GDM1 (cell line): ENCODE measurements at regions not wholly inside any gene's neighbourhood (a gene's known extent, or its start where the extent isn't known, plus 50 kb on each side); places are given as distances from the start of the nearest gene placed in this dataset.
A peak's percentile ranks its signal among the peaks of the same experiment; 100 is the strongest.
"Not testable (repeated sequence)": the region's sequence is repeated elsewhere in the genome, so short reads cannot be mapped to it uniquely, and the experiment has no call there.

Experiments
- DNase-seq: peaks from one replicate; lab custom pipeline; 2025; lab: John Stamatoyannopoulos, UW

DNA sequence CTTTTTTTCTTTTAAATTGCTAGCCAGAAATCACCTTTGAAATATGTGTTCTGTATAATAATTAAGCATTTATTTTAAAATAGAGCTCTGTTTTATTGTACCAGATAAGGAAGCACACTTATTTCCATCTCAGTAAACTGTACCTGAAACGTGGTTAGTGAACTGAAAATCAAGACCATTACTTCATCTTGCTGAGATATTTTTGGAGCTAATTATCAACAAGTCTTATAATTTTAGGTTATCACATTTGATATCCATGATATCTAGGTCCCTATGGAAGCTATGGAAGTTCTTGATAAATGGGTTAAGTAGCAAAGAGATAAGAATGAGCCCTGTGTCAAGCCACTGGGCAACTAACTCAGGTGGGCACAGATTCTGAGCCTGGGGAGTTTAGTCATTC, 187.2 kb downstream of the NFKBIZ start:
- no peak for DNase-seq

DNA sequence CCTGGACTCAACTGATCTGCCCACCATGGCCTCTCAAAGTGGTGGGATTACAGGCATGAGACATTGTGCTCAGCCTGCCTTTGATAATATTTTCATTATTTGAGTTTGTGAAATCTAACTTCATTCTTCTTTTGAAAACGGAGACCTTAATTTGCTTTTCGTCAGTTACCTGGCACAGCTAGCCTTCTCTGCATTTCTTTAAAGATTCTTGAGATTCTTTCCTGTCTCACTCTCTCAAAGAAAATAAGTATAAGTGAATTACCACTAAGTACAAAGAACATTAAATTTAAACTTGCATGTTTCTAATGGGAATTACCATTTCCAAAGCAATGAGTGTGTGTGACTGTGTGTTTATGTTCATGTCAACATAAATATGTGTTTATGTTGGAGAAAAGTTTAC, 187.9 kb downstream of the NFKBIZ start:
- DNase-seq = no peak

DNA sequence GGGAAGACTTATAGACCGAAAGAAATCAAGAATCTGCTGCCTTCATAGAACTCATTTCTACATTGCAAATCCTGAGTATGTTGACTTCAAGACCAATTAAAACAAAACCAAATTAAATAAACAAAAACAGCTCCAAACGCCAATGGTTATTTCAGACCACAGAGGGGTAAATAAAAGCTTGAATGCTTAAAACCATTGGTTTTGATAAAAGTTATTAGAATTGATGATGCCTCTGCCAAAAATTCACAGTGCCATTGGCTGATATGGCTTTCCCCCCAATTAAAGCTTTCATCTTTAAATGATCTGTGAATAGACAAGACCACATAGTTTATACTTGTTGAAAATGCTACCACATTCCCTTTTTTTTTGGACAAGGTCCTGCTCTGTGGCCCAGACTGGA, 188.5 kb downstream of the NFKBIZ start:
- DNase-seq = no peak

DNA sequence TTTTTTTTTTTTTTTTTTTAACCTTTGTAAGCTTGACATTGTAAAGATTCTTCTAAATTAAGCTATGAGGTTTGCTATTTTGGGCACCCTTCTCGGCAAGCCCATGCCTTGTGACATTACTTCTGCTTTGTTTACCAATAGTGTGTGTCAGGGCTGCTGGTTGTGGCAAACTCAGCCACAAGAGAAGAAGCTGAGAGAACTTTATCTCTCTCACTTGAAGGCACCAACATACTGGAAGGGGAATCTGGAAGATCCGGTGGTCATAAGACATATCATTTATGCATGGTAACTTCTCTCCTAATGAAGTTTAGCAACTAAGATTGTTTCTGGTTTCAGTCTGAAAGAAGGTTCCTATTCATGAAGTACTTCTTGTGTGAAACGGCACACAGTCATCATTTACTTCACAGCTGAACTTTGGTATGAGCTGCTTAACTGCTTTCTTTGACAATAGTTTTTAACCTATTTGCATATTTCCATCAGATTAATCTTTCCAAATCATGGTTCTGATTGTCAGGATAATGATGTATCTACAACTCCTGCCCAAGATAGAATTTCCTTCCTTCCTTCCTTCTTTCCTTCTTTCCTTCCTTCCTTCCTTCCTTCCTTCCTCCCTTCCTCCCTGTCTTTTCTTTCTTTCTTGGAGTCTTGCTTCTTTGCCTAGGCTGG, 189.3 kb downstream of the NFKBIZ start:
- no peak for DNase-seq

DNA sequence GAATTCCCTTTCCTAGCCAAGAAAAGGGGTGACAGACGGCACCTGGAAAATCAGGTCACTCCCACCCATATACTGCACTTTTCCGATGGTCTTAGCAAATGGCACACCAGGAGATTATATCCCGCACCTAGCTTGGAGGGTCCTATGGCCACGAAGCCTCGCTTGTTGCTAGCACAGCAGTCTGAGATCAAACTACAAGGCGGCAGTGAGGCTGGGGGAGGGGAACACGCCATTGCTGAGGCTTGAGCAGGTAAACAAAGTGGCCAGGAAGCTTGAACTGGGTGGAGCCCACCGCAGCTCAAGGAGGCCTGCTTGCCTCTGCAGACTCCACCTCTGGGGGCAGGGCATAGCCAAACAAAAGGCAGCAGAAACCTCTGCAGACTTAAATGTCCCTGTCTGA, 190.8 kb downstream of the NFKBIZ start:
- not testable (repeated sequence) for DNase-seq

DNA sequence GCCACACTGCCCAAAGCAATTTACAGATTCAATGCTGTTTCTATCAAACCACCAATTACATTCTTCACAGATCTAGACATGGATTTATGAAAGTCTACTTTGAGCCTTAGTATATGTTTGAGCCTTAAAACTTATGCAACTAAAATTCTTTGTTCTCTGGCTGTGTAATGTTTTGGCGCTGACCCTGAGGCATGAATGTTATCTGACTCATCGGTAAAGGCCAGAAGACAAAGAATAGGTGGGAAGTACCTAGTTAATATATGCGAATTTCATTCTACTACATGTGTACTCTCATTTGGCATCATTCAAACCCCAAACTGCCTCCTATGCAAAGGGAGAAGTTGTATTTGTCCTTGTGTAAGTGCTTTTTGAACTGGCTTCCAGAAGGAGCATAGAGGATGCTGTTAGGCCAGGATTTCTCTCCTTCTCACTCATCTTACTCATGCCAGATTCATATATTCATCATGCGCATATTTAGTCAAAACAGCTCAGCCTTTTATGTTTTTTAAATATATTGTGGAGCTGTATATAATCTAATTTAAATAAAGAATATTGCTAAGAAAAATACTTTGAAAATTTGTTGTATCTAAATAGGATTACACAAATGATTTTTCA, 204.2 kb downstream of the NFKBIZ start:
- DNase-seq = no peak

DNA sequence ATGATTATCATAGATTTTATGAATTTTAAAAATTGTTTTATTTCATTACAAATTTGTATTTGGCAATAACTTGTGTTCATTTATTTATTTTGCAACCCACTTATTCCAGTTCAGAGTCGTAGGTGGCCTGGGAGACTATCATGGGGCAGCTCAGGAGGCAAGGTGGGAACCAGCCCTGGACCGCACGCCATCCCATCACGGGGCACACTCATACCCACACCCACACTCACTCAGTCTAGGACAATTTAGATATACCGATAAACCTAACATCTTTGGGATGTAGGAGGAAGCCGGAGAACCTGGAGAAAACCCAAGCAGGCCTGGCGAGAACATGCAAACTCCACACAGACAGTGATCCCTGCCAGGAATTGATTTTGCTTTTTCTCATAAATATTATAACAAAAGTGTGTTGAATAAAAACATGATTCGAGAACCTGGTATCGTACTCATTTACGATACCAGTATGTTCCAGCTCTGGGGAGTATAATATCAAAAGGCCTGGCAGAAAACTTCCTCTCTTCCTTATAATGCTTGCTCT, 205.3 kb downstream of the NFKBIZ start:
- DNase-seq = no peak

DNA sequence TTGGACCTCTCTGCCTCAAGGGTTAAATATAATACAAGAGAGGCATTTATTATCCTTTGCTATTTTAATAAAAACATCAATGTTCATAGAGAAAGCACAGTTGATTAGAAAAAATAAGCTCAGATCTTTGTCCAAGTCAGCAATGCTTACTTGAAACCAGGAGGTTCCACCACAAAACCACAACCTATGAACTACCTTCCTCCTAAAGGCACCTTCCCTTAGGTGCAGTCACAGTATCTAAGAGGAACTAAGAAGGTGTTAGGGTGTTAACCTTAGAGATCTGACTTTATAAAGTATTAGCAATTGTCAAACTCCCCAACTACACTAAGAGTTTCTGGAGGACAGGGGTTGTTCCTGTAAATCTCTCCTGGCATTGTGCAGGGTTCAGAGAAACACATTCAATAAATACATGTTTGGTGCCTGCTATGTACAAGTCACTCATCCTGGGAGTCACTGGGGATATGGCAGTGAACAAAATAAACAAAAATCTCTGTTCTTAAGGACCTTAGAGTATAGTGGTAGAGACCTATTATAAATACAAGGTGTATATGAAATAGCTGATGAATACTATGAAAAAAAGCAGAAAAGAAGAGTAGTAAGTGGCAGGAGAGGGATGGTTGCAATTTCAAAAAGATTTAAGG, 208.6 kb downstream of the NFKBIZ start:
- no peak for DNase-seq

DNA sequence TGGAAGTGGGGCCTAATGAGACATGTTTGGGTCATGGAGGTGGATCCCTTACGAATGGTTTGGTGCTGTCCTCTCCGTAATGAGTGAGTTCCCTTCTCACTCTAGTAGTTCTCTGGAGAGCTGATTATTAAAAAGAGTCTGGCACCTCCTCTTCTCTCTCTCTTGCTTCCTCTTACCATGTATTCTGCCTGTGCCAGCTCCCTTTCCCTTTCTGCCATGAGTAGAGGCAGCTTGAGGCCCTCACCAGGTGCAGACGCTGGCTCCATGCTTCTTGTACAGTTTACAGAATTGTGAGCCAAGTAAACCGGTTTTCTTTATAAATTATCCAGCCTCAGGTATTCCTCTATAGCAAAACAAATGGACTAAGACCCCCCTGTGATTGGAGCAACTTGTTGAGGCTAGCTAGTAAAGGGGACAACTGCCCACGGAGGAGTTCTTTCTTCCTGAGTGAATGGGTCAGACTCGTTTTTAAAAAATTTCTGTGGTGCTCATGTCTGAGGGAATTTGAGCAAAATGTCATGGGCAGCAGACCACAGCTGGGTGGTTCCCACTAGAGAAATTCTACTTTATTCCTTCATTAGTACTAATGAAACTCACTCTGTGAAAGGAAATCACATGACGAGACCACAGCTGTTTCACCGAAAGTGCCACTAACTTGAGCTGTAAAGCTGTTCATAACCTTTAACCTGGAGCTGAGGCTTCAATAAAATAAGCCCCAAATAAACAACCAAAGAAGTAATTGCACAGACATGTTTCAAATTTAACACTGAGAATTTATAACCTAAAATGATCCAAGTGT, 210.0 kb downstream of the NFKBIZ start:
- no peak for DNase-seq

DNA sequence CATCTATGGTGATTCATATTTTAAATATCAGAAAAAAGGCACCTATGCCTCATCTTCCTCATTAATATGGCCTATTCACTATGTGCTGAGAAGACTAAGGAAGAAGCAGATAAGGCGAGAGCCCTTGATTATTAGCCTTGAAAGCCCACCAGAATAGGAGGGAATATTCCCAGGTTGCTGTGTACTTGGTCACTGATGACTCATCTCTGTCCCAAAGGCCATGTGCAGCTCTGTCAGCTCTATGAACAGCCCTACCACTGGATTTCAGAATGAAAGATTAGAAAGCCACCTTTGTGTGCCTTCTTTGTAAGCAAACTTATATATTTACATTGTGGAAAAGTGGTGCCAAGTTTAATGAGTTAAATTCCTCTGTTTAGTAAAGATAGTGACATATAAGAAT, 211.5 kb downstream of the NFKBIZ start:
- DNase-seq = no peak

DNA sequence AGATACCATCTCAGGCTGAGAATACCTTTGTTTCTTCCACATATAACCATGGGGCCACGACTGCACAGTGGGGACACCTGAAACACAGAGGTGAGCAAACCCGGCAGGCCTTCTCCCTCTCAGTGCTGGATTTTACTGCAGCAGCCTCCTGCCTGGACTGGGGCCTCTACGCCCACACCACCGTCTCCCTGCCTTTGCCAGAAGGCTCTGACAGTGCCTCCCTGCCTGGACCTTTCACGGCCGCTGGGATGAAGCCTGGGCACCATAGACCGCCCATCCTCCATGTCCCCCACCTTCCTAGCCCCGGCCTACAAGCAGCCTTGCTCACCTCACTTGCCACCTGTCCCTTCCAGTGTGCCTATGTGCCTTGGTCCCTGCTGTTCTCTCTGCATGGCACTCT, 214.3 kb downstream of the NFKBIZ start:
- DNase-seq = no peak

DNA sequence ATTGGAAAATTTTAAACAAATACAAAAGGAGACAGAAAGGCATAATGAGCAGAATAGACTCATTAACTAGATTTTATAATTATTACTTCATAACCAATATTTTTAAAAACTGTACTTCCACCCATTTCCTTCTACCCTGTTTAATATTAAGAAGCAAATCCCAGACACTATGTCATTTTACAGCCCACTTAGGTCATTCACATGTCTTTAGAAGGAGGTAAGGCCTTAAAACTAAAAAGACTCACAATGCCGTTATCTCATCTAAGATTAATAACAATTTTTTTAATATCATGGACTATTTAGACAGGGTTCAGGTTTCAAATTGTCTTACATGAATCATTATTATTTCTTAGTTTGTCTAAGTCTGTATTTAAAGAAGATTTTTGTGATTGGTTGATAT, 217.2 kb downstream of the NFKBIZ start:
- DNase-seq = no peak

DNA sequence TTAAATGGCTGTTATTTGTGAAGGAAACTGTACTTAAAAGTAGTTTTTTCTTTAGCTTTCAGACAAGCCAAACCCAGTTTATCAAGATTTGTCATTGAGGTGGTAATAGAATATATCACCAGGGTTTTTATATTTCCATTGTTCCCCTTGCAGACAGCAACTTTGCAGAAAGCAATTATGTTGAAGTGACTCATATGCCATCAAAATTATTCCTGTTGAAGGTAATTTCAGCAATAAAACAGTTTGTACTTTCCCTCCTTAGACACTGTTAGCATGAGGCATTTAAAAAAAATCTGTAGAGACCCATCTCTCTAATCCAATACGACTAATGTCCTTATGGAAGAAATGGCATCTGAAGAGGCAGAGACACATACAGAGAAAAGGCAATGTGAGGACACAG, 219.0 kb downstream of the NFKBIZ start:
- no peak for DNase-seq

DNA sequence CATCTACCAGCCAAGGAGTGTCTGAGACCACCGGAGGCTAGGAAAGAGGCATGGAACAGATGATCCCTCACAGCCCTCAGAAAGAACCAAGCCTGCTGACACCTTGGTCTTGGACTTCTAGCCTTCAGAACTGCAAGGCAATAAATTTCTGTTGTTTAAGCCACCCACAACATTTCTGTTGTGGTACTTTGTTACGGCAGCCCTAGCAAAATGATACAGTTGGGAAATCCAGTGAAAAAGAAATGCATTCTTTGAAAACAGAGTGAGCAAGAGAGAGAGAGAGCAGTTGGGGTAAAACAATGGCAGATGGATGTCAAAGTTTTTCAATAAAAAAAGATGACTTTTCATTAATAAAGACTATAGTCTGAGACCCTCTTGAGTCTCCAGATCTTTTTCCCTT, 219.4 kb downstream of the NFKBIZ start:
- DNase-seq = no peak

DNA sequence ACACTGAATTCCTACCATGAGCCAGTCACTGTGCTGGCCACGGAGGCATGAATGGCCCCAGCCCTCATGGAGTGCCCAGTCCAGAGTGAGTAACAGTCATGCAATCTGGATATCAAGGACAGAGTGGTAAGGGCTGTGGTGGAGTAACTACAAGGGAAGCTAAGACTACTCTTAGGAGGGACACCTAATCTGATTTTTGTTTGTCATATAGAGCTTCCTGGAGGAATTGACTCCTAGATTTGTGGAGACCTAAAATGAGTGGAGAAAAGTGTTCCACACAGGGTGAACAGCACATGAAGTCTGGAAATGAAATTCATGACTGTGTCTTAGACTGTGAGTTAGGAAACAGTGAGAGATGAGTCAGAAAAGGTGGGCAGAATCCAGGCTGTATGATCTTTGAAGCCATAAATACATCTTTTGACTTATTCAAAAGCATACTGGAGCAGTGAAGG, 219.9 kb downstream of the NFKBIZ start:
- no peak for DNase-seq

DNA sequence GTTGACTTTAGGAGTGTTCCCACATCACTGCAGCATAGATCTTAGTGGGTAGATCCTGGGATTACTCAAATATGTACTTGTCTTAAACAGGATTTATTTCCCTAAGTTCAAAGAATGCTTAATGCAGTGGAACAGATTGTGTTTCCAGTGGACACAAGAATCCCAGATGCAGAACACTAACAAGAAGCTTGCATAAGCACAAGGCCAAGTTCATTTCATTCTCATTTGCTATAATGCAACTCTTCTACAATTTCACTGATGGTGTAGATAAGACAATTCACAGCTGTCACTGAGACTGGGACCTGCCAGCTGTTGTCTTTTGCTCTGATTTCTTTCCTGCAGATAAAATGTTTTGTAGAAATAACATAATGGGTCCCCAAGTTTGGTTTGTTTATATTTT, 225.6 kb downstream of the NFKBIZ start:
- DNase-seq = no peak

DNA sequence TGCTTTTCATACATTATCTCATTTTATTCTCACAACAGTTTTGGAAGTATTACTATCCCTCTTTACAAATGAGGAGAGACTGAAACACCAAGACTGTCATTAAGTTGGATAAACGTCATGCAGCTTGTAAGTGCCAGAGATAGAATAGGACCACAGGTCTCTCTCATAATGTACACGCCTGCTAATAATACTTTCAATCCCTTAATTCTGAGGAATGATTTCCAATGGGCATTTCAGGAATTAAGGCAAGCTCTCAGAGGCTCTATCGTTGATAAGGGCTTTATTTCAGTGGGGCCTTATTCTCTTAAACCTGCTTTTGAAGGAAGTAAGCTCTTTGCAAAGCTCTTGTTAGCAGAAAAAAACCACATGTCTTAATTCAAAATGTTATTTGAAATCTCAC, 229.1 kb downstream of the NFKBIZ start:
- DNase-seq = no peak

DNA sequence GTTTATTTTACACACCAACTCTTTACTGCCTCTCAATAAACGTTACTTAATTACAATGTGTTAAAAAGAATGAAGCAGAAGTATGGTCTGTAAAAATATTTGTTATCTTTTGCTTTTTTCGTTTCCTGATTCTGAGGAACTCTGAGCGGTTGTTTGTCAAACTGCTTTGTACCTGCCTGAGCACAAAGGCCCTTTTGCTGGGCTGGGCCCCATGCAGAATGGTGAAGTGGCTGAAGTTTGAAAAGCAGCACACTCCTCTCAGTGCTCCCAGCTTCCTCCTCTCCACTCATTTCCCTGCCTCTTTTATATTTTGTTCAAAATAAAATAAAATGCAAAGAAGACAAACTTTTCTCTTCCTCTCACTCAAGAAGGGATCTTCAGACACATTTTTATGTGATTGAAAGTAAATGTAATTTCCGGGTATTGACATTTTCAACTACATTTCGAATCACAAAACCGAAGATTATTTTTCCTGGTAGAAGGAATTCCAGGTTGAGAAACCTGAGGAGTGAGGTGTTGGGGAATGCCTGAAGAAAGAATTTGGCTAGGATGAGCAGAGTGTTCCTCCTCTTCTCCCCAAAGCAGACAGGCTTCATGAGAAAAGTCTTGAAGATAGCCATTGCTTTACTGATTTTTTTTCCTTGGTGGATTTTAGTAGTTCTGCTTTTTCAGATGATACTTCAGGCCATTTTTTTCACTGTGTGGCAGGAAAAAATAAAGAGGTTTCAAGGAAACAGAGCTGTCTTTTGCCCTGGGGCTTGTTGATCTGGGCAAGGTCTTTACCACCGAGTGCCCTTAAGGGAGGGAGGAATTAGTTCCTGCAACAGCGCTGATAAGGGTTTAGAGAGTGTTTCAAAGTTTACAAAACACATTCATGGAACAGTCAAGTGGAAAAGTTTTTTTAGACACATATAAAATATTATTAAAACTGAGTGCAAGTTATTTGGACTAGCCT, 229.8 kb downstream of the NFKBIZ start:
- peak; percentile 63 for DNase-seq

DNA sequence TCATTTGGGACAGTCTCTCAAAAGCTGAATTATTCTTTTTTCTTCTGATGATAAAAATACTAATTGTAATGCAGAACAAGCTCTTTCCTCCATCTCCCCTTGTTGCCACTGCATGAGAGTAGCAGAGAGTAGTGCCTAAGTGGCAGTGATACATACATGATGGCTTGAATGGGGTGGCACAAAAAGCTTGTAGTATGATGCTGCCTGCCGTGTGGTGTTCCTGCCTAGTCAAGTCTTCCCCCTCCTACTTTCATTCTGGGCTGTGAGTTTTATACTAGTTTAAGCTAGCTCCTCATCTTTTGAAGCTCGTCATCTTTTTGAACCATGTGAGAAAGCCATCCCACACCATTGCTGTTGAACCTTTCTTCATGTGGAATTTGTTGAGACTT, 230.5 kb downstream of the NFKBIZ start:
- DNase-seq = no peak

DNA sequence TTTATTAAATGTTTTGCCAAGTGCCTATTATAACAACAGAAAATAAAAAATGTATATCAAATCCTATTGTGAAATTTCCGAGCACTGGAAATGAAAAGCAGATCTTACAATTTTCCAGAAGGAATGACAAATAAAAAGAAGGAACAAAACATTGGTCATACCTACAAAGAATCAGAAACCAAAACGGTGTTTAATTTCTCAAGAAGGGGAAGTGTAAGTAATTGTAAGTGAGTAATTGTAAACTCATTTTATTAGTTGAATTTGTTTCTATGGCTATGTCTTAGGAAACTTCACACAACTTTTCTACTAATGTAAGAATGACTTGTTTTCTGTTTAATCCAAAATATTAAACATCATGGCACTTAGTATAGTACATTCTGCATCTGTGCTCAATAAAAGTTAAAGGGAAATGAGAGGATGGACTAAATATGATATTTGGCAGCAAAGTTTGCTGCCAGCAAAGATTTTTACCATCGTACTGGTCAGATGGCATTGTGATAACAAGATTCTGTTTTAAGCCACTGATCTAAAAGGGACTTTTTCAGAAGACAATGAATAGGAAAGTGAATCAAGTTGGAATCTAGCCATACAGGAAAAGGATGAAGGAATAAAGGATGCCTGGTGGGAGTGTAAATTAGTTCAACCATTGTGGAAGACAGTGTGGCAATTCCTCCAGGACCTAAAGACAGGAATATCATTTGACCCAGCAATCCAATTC, 232.4 kb downstream of the NFKBIZ start:
- DNase-seq = no peak

DNA sequence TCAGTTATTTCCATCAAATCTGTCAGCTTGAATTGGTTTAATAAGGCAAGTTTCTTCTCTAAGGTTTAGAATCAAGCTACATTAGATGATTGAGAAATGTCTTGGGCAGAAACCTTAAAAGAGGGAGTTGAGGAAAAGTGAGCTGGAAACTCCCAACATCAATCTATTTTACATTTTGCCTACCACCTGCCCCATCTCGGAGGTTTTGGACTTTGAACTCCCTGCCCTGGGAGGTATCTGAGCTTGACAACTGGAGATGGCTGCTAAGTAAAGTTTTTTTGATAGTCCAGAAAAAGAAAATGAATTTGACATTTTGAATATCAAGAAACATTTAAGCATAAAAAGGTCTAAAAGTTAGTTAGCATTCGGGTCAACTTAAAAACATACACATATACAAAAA, 234.2 kb downstream of the NFKBIZ start:
- no peak for DNase-seq
